Tongue (tissue), 1 donor: ENCODE measurements at regions not wholly inside any gene's neighbourhood (a gene's known extent, or its start where the extent isn't known, plus 50 kb on each side); places are given as distances from the start of the nearest gene placed in this dataset.
A peak's percentile ranks its signal among the peaks of the same experiment; 100 is the strongest.

Experiments used
- DNase-seq: peaks from one replicate; pipeline ENCODE4 v3.0.0-alpha.2; 2015

DNA sequence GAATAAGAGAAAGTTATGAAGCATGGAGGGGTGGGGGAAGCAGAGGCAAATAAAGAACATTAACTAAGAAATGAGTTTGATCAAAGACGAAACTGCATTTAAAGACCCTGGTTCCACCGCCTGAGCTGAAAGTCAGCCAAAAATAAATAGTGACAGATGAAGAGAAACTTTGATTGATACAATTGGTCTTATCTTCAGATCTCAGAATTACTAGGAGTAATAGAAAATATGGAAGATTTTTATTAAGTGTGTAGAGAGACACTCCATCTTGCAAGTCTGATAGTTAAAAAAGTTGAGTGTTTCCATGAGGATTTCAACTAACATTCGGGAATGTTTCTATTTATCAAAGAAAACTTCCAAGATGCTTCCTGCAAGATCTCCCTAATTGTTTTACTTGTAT, 418.2 kb upstream of the ADGRL2 start:
- no peak for DNase-seq

DNA sequence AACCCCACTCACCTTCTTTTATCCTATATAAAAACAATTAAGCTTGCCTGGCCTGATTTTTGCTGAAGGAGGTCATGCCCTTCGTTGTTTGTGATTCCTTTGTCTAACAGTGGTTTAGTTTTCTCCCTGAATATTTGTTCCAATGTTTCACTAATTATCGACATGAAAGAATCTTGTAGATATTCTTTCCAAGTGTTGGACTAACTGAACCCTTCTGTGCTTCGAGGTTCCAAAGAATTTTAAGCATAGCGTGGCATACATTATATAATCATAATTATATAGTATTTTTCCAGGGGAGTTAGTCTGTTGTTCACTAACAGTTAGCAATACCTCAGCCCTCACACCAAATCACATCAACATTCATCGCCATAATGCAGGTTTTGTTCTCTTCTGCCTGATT, 418.9 kb upstream of the ADGRL2 start:
- DNase-seq: no peak

DNA sequence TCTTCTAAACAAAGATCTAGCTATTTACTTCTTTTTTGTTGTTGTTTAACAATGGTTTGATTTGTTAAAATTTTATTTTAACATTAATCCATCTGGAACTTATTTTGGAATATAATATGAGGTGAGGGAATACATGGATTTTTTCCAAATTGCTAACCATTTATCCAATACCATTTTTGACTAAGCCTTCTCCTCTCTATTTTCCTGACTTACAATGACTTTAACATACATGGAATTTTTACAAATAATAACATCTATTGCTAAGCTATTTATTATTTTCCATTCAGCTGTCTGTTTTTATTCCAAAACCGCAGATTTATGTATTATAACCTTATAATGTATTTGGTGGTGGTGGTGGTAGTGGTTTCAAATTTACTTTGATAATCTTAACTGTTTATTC, 420.3 kb upstream of the ADGRL2 start:
- DNase-seq: no peak

DNA sequence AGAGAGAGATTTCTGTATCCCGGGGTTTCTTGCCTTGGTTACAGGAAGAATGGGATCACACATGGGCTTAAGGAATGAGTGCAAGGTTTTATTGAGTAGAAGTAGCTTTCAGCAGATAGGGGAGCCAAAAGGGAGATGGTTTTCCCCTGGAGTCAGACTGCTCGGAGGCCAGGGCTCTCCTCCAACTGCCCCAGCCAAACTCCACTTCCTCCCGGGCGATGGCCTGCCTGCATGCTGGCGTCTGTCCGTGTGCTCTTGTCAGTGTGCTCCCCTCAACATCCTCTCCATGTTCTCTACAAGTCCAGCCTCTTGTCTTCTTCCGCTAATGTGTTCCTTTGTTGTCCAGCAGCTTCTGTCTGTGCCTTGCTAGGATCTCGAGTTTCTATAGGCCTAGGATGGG, 421.3 kb upstream of the ADGRL2 start:
- no peak for DNase-seq

DNA sequence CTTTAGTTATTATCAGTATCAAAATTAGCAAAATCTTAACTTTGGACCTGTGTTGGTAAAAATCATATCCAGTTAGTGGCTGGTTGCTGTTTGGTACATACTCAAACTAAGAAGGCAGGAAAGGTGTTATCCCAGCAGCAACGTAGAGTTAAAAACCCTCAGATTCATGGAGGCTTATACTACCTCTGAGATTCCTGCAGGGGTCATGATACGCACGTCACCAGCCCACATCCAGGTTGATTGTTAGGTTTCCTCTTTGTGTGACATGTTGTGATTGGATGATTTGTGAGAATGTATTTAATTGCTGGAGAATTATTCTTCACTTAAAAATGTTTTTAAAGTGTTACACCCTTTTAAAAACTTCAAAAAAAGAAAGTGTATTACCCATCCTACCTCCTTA, 423.3 kb upstream of the ADGRL2 start:
- no peak for DNase-seq

DNA sequence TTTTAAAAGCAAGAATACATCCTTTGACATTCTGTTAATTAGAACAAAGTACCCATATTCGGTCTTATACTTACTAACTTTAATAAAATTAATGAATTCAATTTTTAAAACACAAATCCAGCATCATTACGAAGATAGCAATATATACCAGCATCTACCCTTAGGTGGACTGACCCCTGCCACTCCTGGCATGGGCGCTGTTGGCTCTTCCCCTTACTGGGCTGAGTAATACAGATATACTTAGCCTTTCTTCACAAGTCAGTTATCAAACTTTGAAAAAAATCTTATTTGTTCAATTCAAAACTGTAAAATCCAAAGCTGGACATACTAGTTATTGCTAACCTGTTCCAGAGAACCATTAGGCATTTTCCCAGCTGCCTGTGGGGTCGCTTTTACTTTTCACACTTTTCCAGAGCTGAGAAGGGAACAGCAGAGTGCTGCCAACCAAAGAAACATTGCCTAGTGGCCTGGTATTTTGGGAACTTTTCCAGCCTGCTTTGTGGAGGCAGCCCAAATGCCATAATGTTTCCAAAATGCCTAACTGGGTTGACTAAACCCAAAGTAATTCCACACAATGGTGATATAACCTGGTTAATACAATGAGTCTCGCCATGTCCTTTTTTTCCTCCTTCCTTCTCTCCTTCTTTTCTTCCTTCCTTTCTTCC, 424.7 kb upstream of the ADGRL2 start:
- no peak for DNase-seq

DNA sequence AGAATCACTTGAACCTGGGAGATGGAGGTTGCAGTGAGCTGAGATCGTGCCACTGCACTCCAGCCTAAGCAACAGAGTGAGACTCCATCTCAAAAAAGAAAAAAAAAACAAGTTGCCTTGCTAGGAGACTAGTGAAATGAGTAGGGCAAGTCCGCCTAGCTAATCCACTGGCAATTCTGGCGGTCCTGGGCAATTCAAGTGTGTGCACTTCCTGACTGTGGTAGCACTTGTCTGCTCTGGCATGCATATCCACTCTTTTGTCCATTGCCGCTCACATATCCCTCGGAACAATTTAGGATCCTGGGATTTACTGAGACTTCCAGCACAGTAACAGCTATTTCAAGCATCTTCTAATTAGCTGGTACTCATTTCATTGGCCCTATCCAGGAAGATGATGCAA, 426.3 kb upstream of the ADGRL2 start:
- no peak for DNase-seq

DNA sequence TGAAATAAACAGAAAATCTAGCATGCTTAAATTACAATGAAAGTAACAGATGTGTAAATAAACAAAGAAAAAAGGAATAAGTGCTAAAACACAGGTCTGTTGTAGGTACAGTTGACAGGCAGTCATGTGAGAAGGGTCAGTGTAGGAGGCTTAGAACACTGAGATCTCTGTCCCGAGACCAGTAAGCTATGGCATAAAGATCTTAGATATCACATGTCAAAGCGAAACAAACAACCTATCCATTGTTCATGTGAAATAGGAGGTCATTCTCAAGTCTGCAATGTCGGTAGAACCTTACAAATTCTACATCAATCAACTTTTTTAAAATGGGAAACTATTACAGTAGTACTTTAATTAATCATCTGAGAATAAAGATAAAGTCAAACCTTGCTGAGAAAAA, 428.9 kb upstream of the ADGRL2 start:
- no peak for DNase-seq

DNA sequence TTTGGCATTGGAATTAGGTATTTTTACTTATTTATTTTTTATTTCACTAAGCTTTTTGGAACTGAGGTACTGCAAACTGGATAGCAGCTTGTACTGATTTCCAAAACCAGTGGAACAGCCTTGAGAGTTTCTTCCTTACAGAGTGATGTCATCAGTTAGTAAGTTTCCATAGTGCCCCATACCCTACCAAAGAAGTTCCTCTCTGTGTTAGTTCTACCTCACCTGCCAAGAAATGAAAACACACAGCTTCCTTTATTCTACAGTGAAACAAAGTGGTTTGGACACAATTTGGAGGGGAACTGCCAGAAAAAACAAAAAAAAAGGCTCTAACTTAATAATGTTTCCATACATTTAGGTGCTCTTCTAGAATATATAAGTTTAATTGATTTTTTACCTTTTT, 430.9 kb upstream of the ADGRL2 start:
- peak; percentile 59 for DNase-seq

DNA sequence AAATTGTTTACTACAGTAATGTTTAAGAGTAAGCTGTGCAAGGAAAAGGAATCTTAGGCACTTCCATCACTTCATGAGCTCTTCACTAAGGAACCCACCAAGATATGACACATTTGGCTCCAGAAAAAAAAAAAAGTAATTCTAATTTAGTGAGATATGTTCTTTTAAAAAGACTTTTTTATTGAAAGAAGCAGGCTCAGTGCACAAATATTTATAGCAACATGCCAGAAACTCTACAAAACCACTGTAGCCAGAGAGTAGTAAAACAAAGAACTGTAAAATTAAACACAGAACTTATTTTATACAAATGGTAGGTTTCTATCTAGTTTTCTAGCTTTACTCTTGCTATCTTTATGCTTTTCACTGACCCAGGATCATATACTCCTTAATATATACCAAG, 434.6 kb upstream of the ADGRL2 start:
- DNase-seq: no peak

DNA sequence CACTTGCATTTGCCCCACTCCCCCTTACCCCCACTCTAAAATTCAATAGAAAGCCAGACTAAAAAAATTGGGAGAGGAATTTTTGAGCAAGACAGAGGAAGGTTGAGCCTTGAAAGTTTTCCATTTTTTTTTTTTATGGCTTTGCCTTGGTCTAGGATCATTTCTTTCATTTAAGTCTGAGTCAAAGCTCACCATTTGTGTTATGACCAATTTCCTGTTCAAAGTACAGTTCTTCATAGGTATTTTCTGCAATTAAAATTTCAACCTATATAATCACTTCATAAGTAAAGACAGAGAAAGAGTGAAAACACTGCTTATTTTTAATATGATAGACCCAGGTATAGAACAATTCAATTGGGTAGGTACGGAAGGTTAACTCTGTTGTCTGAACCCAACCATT, 436.6 kb upstream of the ADGRL2 start:
- no peak for DNase-seq

DNA sequence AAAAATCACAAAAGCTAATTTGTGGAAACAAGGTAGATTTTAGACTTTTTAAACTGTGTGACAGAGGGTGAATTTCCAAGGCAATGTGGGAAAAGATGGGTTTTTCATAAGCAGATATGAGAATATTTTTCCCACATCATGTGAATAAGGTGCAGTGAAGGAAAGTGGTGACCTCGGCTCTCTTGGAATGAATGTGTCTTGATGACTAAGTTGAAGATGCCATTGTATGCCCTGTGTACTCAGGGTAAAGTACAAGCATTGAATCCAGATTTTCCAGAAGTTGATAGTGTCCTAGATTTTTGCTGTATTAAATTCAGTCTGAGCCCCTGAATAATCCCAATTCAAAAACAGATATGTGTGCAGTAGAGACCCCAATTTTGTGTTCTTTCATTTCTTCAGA, 442.6 kb upstream of the ADGRL2 start:
- no peak for DNase-seq

DNA sequence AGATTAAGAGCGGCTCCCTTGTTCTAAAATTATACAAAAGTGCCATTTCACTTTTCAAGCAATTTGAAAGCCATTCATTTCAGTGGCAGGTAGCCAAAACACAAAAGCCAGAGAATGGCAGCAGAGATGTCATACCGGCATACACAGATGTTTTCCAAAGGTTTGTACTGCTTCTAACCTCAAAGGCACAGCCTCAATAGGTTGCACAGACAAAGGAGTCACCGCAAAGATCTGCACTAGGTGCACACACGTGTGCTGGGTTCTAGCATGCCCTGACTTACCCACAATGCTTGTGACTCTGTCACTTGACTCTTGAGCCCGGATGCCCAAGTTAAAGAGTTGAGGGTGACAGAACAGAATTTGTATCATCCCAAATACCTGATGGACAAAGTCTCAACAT, 448.9 kb upstream of the ADGRL2 start:
- DNase-seq: peak; percentile 3

DNA sequence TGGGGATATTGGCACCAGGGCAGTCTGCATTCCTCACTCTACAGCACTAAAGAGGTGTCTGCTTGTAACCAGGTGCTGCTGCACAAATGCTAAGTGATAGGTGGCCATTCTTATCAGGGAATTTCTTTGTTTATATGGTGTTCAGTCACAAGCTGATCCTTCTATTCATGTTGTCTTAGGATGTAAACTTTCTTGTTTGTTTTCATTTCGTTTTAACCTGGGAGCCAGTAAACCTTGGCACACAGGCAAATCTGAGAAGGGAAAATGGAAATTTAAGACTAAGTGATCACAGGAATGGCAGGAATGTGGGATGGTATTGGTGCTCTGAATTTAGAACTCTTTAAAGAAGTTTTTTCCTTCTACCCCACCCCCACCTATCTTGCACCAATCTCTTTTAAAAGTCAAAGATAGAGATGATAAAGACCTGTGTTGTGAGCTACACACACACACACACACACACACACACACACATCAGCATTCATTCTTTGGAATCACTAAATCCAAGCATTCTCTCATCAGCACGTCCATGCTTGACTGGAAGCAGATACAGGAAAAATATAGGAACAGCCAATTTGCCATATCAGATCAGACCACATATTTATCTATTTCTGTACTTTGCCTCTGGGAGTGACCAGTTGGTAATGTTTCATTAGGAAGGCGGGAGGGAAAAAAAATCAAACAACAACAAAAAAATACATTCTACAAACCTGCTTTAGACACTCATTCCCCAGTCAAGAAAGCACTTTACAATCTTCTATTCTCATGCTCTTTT, 451.4 kb upstream of the ADGRL2 start:
- no peak for DNase-seq

DNA sequence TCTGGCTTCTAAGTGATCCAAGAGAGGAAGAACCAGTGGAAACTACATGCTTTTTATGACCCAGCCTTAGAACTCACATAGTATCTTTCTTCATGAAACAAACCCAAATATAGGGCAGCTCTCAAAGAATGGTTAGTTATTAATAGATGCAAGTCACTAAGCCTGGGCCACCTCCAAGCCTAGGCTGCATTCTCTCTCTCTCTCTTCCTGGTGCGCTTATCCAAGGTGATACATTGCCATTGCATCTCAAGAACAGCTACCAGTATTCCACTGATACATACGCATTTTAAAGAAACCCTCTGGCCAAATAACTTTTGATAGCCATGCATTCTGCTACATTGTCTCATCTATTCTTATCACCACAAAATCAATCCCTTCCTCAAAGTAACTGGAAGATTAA, 455.6 kb upstream of the ADGRL2 start:
- no peak for DNase-seq

DNA sequence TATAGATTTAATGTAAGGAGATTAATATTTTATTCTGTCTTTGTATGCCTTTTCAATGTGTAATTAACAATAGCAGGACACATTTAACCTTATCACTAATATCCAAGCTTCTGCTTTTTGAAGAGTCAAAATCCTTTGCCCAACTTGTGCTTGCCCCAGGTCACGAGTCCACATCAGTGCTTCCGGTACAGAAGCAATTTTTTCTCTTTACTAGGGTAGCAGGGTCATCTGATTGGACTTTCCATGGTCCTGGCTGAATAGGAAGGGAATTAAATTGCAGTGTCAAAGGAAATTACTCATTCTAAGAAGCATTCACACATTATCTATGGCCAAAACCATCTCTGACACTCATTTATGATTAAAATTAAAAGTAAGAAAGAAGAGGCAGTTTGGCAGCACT, 460.5 kb upstream of the ADGRL2 start:
- DNase-seq: no peak

DNA sequence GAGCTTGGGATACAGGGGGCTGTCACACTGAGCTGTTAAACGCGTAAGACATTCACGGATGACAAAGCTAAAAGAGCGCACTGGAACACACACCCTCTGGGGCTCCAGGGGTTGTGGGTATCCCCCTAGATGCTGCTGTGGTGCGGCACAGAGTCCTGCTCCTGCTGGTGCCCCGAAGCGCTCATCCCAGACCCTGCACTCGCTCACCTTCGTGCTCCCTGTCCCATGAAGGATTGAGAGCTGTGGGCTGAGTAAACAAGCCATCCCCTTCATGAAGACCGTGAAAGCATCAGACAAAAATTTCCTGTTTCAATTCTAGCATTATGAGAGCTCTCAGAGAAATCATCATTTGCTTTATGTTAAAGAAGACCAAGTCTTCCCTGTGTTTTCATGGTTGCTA, 463.5 kb upstream of the ADGRL2 start:
- no peak for DNase-seq

DNA sequence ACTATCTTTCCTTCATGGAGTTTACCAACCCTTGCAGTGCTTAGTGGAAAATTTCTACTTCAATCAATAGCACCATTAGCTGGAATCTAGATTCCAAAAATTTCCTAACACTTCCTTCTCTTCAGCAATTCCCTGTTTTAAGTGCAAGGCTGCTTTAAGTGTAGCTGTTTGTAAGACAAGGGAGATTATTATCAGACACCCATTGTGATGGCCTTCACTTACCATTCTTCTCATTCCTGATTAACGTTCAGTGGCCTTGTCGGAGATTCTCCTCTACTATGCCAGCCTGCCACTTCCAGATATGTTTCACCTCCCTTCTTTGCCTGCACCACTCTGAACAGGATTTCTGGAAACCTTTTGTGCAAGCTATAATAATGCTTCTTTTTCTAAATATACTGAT, 464.9 kb upstream of the ADGRL2 start:
- DNase-seq: no peak

DNA sequence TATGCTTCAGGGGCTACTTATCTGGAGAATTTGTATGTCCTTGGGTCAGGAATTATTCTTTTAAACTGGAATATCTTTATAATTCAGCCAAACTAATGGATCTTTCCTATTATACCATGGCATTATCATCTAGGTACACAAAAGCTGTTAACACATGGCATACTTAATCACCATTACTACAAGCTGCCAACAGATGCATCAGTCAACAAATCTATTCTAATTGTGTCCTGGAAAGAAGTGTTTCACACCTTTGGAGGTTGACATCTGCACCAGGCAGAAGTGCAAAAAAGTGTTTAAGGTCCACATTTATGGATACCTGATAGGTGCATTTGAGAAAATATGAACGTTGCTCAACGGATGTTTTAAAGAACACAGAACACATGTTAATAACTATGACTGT, 470.2 kb upstream of the ADGRL2 start:
- no peak for DNase-seq

DNA sequence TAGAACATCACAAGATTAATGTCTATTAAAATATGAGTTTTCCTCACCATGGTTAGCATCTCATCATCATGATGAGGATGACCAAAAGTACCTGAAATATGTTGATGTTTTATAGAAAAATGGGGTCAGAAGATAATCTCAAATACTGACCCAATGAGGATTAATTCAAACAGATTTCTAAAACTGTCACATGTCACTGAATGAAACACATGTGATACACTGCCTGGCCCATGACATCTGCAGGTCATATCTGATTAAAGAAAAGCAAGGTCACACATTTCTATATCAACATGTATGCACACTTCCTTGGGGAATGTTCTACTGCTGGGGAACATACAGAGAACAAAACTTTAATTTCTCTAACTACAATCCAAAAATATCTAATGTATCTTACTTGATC, 470.6 kb upstream of the ADGRL2 start:
- no peak for DNase-seq

DNA sequence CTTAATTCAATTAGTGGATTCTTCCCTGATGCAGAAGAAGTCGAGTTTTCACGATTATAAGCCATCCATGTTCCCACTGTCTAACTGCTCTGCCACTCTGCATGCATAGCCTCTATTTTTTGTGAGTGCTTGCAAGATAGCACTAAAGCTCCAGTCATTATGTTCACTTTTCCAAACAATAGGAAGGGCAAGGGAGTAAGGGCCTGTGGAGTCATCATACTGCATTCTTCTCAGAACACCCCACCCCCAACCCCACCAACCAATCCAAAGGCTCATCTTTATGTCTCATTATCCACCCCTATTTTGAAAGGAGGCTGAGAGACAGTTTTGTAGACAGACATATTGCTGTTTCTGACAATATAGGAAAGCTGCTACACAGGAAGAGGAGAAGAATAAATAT, 471.7 kb upstream of the ADGRL2 start:
- no peak for DNase-seq

DNA sequence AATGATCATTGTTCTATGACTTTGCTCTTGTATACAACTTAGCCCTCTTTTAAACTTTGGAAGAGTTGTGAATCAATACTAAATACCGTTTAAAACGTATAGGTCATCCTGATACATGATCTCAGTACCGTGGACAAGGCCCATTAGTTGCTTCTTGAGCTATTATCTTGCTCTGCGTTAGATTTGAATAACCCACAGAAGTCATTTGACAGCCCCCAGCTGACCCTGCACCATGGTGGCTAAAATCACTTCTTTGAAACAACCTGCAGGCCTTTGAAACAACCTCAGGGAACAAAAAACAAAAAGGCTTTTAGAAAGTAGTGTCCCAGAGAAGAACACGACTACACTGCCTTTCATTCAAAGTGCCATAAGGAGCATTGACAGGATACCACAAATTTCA, 473.0 kb upstream of the ADGRL2 start:
- no peak for DNase-seq

DNA sequence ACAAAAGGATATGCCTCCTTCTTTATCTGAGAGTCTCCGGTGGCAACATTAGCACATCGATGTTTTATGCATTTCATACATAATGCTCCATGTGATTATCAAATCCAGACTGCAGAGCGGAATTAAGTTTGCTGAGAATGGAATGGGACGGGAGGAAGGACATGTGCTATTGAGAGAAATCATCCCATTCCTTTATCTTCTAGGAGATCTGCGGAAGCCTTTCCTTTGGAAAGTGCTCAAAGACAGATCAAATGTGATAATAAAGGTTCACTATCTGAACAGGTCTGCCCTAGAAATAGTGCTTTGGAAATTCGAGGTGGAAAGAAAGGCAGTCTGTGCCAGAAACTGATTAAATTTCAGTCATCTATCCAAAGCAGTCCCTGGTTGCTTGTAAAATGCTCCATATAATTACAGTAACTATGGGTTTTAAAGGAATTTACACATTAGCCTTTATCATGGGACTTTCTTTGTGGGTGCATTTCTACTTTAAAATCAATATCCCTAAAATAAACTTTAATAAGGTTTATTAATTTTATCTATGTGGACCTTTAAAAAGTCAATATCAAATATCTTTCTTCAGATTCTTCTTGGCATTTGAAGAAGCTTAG, 473.5 kb upstream of the ADGRL2 start:
- DNase-seq: no peak

DNA sequence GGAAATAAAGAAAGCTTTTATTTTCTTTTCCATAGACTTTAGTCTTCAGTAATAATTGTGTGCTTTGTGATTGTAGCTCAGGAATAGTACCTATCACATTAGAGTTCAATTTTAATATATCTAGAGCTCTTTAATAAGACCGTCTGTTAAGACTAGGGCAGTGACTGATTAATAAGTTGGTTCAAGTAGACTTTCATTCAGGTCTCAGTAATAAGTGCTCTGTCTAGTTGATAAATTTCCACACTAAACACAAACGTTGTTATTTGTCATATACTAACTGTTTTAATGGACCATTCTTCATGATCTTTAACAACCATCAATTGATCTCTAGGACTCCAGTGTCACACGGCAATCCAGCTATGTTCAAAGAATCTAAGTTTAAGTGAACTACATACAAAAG, 474.5 kb upstream of the ADGRL2 start:
- no peak for DNase-seq
